Fibroblast of lung (primary cell): ENCODE measurements at regions not wholly inside any gene's neighbourhood (a gene's known extent, or its start where the extent isn't known, plus 50 kb on each side); places are given as distances from the start of the nearest gene placed in this dataset.

Experiments
- DNase-seq, 2 donors: peaks; one replicate each; pipeline versions ENCODE4 v3.0.0 to v3.0.0-alpha.2; 2010; ENCODE audit warnings: low read depth in 2 of 2
- H2AFZ ChIP-seq: 2 replicates; pipeline ENCODE4 v1.5.1; 2012; ENCODE audit warnings: low read length, control low read depth, inconsistent platforms
- H3K27ac ChIP-seq: 2 replicates; pipeline ENCODE4 v1.5.1; 2011; ENCODE audit warnings: low read length, control low read depth; ENCODE audit not compliant: insufficient read depth
- H3K27me3 ChIP-seq: 2 replicates; pipeline ENCODE4 v1.5.1; 2011; ENCODE audit warnings: mild to moderate bottlenecking, low read length; ENCODE audit not compliant: control insufficient read depth, insufficient read depth
- H3K36me3 ChIP-seq: 2 replicates; pipeline ENCODE4 v1.5.1; 2011; ENCODE audit warnings: low read length; ENCODE audit not compliant: control insufficient read depth, insufficient read depth
- H3K4me1 ChIP-seq: 2 replicates; pipeline ENCODE4 v1.5.1; 2011; ENCODE audit warnings: low read length; ENCODE audit not compliant: control insufficient read depth, insufficient read depth; ENCODE audit errors: extremely low read depth
- H3K4me2 ChIP-seq: 2 replicates; pipeline ENCODE4 v1.5.1; 2011; ENCODE audit warnings: low read length, control low read depth; ENCODE audit not compliant: insufficient read depth; ENCODE audit errors: extremely low read depth
- H3K4me3 ChIP-seq, 4 experiments: fragments of 200-600 bp in 1 of 4; sonication (generic) in 1 of 4; replicated peaks in 1 of 4; 2 replicates each; pipeline ENCODE4 v1.5.1; 2011 to 2016; ENCODE audit warnings: low read length in 4 of 4, low read depth in 3 of 4, mild to moderate bottlenecking in 3 of 4, control low read depth in 2 of 4, inconsistent platforms in 1 of 4, mixed read lengths in 1 of 4; ENCODE audit not compliant: insufficient read depth in 1 of 4; ENCODE audit errors: control extremely low read depth in 1 of 4
- H3K79me2 ChIP-seq: 2 replicates; pipeline ENCODE4 v1.5.1; 2012; ENCODE audit warnings: mild to moderate bottlenecking, low read length, inconsistent platforms; ENCODE audit not compliant: control insufficient read depth, insufficient read depth
- H3K9ac ChIP-seq: 2 replicates; pipeline ENCODE4 v1.5.1; 2011; ENCODE audit warnings: mild to moderate bottlenecking, low read length, control low read depth; ENCODE audit not compliant: insufficient read depth
- H3K9me3 ChIP-seq: 2 replicates; pipeline ENCODE4 v1.5.1; 2012; ENCODE audit warnings: low read depth, low read length; ENCODE audit not compliant: control insufficient read depth, insufficient read depth
- H4K20me1 ChIP-seq: 2 replicates; pipeline ENCODE4 v1.5.1; 2011; ENCODE audit warnings: low read length; ENCODE audit not compliant: control insufficient read depth, insufficient read depth; ENCODE audit errors: extremely low read depth
- EZH2 ChIP-seq: IDR thresholded peaks from 2 replicates; pipeline ENCODE4 v1.5.1; 2012; ENCODE audit warnings: low read length, control low read depth, mild to moderate bottlenecking; ENCODE audit errors: missing control alignments
- TF ChIP-seq, protein P1 (sequence below), 2 donors: IDR thresholded peaks in 1 of 2; conservative IDR thresholded peaks in 1 of 2; 1 replicate in 1 of 2; 2 replicates in 1 of 2; pipeline ENCODE4 v1.5.1; 2011 to 2012; ENCODE audit warnings: low read length in 2 of 2, control low read depth in 1 of 2, inconsistent platforms in 1 of 2, low read depth in 1 of 2, mild to moderate bottlenecking in 1 of 2

DNA sequence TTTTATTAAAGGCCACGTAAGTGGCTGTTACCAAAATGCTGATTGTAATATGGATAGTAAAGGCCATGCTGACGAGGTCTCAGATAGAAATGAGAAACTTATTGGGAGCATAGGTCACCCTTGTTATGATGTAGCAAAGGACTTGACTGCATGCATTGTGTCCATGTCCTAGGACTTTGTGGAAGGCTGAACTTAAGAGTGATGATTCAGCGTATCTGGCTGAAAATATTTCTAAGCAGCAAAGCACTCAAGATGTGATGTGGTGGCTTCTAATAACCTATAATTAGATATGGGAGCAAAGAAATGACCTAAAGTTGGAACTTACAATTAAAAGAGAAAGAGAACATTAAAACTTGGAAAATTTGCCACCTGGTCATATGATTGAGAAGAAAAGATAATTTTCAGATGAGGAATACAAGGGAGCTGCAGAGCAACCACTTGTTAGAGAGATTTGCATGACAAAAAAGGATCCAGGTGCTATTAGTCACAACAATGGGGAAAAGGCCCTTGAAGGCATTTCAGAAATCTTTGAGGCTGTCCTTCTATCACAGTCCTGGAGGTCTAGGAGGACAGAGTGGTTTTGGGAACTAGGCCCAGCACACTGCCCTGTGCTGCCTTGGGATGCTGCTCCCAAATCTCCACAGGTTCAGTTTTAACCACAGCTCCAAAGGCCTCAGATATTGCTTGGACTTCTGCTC is 793.7 kb upstream of the LCORL start:
- Histone ChIP-seq H4K20me1 (no peaks in the 10 kb centered on the region), H3K9ac (no peak overlapping the region)

DNA sequence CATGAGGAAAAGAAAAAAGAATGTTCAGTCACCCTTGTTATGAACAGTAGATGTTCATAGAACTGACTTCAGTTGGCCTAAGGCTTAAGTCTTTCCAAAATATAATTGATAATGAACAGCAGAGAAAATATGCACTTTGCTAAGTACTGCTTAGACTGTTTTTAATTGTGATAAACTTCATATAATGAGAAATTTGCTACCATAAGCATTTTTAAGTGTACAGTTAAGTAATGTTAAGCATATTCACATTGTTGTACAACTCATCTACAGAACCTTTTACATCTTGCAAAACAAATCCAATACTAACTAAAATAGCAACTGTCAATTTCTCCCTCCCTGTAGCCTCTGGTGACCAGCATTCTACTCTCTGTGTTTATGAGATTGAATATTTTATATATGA is 792.2 kb upstream of the LCORL start:
- H3K4me2 ChIP-seq: no peak overlapping the region
- no peak overlapping the region for H3K4me3 ChIP-seq
- DNase-seq: no peak
- TF ChIP-seq EZH2: no peak
- TF ChIP-seq, protein P1, sequence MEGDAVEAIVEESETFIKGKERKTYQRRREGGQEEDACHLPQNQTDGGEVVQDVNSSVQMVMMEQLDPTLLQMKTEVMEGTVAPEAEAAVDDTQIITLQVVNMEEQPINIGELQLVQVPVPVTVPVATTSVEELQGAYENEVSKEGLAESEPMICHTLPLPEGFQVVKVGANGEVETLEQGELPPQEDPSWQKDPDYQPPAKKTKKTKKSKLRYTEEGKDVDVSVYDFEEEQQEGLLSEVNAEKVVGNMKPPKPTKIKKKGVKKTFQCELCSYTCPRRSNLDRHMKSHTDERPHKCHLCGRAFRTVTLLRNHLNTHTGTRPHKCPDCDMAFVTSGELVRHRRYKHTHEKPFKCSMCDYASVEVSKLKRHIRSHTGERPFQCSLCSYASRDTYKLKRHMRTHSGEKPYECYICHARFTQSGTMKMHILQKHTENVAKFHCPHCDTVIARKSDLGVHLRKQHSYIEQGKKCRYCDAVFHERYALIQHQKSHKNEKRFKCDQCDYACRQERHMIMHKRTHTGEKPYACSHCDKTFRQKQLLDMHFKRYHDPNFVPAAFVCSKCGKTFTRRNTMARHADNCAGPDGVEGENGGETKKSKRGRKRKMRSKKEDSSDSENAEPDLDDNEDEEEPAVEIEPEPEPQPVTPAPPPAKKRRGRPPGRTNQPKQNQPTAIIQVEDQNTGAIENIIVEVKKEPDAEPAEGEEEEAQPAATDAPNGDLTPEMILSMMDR (conservative IDR thresholded peaks at IDR 0.05 in 1 of 2, IDR thresholded peaks at IDR 0.05 in 1 of 2; ENCODE audit: low read depth in 1 of 2, low read length in 2 of 2): no peak
- no peaks in the 10 kb centered on the region for H3K36me3 ChIP-seq
- no peaks in the 10 kb centered on the region for H4K20me1 ChIP-seq
- no peak overlapping the region for H3K27ac ChIP-seq
- H3K27me3 ChIP-seq: no peaks in the 10 kb centered on the region
- H2AFZ ChIP-seq: no peak overlapping the region
- H3K4me1 ChIP-seq: no peaks in the 10 kb centered on the region
- no peak overlapping the region for H3K9ac ChIP-seq
- no peaks in the 10 kb centered on the region for H3K9me3 ChIP-seq
- no peaks in the 10 kb centered on the region for H3K79me2 ChIP-seq

More for the DNA sequence above, 793.7 kb upstream of the LCORL start:
- no peak for TF ChIP-seq EZH2
- TF ChIP-seq, protein P1 (conservative IDR thresholded peaks at IDR 0.05 in 1 of 2, IDR thresholded peaks at IDR 0.05 in 1 of 2; ENCODE audit: low read depth in 1 of 2, low read length in 2 of 2): no peak
- no peaks in the 10 kb centered on the region for H3K9me3 ChIP-seq
- H3K36me3 ChIP-seq: no peaks in the 10 kb centered on the region
- no peak overlapping the region for H2AFZ ChIP-seq
- no peak overlapping the region for H3K27ac ChIP-seq
- H3K4me3 ChIP-seq: no peak overlapping the region
- no peak for DNase-seq
- no peaks in the 10 kb centered on the region for H3K79me2 ChIP-seq
- H3K27me3 ChIP-seq: no peaks in the 10 kb centered on the region
- H3K4me1 ChIP-seq: no peaks in the 10 kb centered on the region
- no peak overlapping the region for H3K4me2 ChIP-seq

DNA sequence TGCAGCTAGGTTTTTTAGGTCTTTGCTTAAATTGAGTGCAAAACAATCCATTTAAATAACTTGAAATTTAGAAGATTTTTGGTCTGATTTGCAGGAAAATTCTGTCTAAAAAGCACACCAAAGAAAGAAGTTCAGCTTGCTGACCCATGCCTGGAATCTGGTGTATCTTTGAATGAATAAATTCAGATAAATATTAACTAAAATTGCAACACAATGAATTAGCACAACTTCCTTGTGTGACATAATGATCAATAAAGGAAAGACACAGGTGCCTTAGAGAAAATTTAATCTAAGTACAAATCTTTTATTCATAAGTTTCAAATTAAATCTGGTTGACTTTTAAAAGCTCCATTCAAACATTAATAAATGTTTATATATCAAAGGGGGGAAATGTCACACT is 791.5 kb upstream of the LCORL start:
- Histone ChIP-seq H3K4me1 (no peaks in the 10 kb centered on the region), H3K4me2 (no peak overlapping the region), H2AFZ (no peak overlapping the region), H3K27me3 (no peaks in the 10 kb centered on the region), H3K27ac (no peak overlapping the region), H3K4me3 (no peak overlapping the region), H3K9ac (no peak overlapping the region), H3K9me3 (no peaks in the 10 kb centered on the region), H3K79me2 (no peaks in the 10 kb centered on the region), H3K36me3 (no peaks in the 10 kb centered on the region), H4K20me1 (no peaks in the 10 kb centered on the region)
- no peak for TF ChIP-seq EZH2
- TF ChIP-seq, protein P1 (conservative IDR thresholded peaks at IDR 0.05 in 1 of 2, IDR thresholded peaks at IDR 0.05 in 1 of 2; ENCODE audit: low read depth in 1 of 2, low read length in 2 of 2): no peak
- no peak for DNase-seq
